ENCODE measurements at regions not wholly inside any gene's neighbourhood (a gene's known extent, or its start where the extent isn't known, plus 50 kb on each side); places are given as distances from the start of the nearest gene placed in this dataset.

GRCh38 chr3:54046641-54047214 is 75.6 kb upstream of the CACNA2D3 start (continued):
- no peak for TF ChIP-seq ZNF462 (CRISPR knock-in tag; IDR thresholded peaks at IDR 0.05)
- TF ChIP-seq STAT1 (IDR thresholded peaks at IDR 0.05; ENCODE audit: unreplicated experiment) = no peak
- no peak for TF ChIP-seq REST (IDR thresholded peaks at IDR 0.05; ENCODE audit: unreplicated experiment)
- TF ChIP-seq NANOG (IDR thresholded peaks at IDR 0.05; ENCODE audit: borderline replicate concordance) = no peak
- no peak for TF ChIP-seq EZH2phosphoT487 (IDR thresholded peaks at IDR 0.05; ENCODE audit: unreplicated experiment)
- TF ChIP-seq CREB1 (CRISPR knock-in tag; IDR thresholded peaks at IDR 0.05; ENCODE audit: low read depth) = no peak
